ENCODE measurements at regions not wholly inside any gene's neighbourhood (a gene's known extent, or its start where the extent isn't known, plus 50 kb on each side); places are given as distances from the start of the nearest gene placed in this dataset.

GRCh38 chr20:46814366-46815232 lies 80.0 kb upstream of the EYA2 start:
- TF ChIP-seq CTCF (IDR thresholded peaks at IDR 0.05) (no peak), POLR2A (IDR thresholded peaks at IDR 0.05) (no peak)
